ENCODE measurements at regions not wholly inside any gene's neighbourhood (a gene's known extent, or its start where the extent isn't known, plus 50 kb on each side); places are given as distances from the start of the nearest gene placed in this dataset.

DNA sequence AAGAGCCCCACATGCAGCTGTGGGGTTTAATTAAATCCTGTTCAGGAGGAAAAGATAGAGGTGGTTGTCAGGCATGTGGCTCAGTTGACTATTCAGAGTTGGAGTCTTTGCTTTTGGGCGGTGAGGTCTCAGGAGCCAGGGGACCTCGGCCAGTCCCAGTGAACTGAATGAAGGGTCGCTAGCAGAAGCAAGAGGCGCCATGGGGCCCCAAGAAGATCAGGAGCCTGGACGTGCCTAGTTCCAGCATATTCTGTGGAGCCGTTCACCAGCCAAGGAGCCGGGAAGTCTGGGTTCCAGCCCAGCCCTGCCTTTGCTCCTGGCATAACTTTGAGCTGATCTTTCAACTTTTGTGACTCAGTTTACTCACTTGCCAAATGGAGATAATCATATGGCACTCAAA, 217.7 kb upstream of the IRF2BP2 start:
- ChIA-PET POLR2A (no interaction called here), CTCF (interaction anchor here (2.0 kb wide), 1 partner anchor 256 kb away, joined by 5 read pairs; no protein-coding TSS in a partner anchor)
- no peaks in the 10 kb centered on the region for H3K79me2 ChIP-seq (ENCODE audit: insufficient read depth)
- H3F3A ChIP-seq (replicated peaks; ENCODE audit: insufficient read depth): no peaks in the 10 kb centered on the region
- H3K4me3 ChIP-seq (ENCODE audit: low read depth in 2 of 2, low read length in 1 of 2): no peak overlapping the region
- peaks cover 0 to 4% of the 10 kb centered on the region in 2 experiments; a peak in 2 of 4 replicates for H3K4me1 ChIP-seq (ENCODE audit: control insufficient read depth in 1 of 2, insufficient read depth in 2 of 2, low read depth in 1 of 2, low read length in 1 of 2)
- H3K9me2 ChIP-seq: no peaks in the 10 kb centered on the region
- H3K4me2 ChIP-seq: no peak overlapping the region
- H3K27ac ChIP-seq (ENCODE audit: low read depth in 2 of 2, low read length in 1 of 2): no peak overlapping the region
- no peak overlapping the region for H3K9ac ChIP-seq
- DNase-seq: no peak
- no peaks in the 10 kb centered on the region for H3K9me3 ChIP-seq
- H3K36me3 ChIP-seq (replicated peaks in 1 of 2; ENCODE audit: control insufficient read depth in 1 of 2, insufficient read depth in 2 of 2, low read length in 1 of 2): no peaks in the 10 kb centered on the region
- no peak overlapping the region for H2AFZ ChIP-seq (ENCODE audit: low read depth)
- H4K20me1 ChIP-seq (ENCODE audit: insufficient read depth): no peaks in the 10 kb centered on the region
- WGBS (ENCODE audit: low lambda C conversion rate): 88% methylated on average over 3 of the region's 7 CpGs
- no peak for TF ChIP-seq SIN3A (IDR thresholded peaks at IDR 0.05; ENCODE audit: borderline replicate concordance, low read depth, low read length)
- TF ChIP-seq RAD21 (IDR thresholded peaks at IDR 0.05; ENCODE audit: low read length): no peak
- TF ChIP-seq SMC3 (IDR thresholded peaks at IDR 0.05; ENCODE audit: low read depth, low read length): no peak
- TF ChIP-seq NFIC (IDR thresholded peaks at IDR 0.05; ENCODE audit: borderline replicate concordance): no peak
- TF ChIP-seq EZH2phosphoT487 (IDR thresholded peaks at IDR 0.05; ENCODE audit: borderline replicate concordance, low read depth): no peak
- TF ChIP-seq RFX5 (IDR thresholded peaks at IDR 0.05; ENCODE audit: low read length): no peak
- no peaks in the 10 kb centered on the region for H3K27me3 ChIP-seq (ENCODE audit: insufficient read depth)

DNA sequence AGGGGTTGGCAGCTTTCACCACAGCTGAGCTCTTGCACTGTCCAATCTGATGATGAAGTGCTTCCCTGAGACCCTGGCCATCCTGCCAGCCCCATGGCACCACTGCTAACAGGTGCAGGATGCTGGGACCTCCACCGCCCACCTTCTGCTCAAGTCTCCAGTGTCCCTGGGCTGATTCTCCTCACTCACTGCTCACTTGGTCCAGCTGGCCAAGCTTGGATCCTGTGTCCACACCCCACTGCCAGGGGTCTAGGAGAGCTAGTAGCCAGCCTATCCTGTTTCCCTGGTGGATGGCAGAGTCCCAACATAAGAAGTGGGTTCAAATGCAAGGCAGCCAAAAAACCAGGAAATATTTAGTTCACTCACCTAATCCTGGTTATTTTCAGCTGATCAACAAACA, 217.2 kb upstream of the IRF2BP2 start:
- no peaks in the 10 kb centered on the region for H3K9me3 ChIP-seq
- ChIA-PET CTCF (interaction anchor here (2.0 kb wide), 1 partner anchor 256 kb away, joined by 5 read pairs; no protein-coding TSS in a partner anchor), POLR2A (no interaction called here)
- DNase-seq: no peak
- H3K4me1 ChIP-seq (ENCODE audit: control insufficient read depth in 1 of 2, insufficient read depth in 2 of 2, low read depth in 1 of 2, low read length in 1 of 2): peaks cover 0 to 4% of the 10 kb centered on the region in 2 experiments; a peak in 2 of 4 replicates
- H3K27me3 ChIP-seq (ENCODE audit: insufficient read depth): no peaks in the 10 kb centered on the region
- no peak overlapping the region for H3K9ac ChIP-seq
- H3K4me2 ChIP-seq: no peak overlapping the region
- TF ChIP-seq EP300 (IDR thresholded peaks at IDR 0.05; ENCODE audit: borderline replicate concordance in 1 of 2, low read depth in 1 of 2, low read length in 1 of 2): no peak
- TF ChIP-seq NFIC (IDR thresholded peaks at IDR 0.05; ENCODE audit: borderline replicate concordance): no peak
- no peak for TF ChIP-seq FOSL2 (IDR thresholded peaks at IDR 0.05; ENCODE audit: borderline replicate concordance, low read depth)
- no peak for TF ChIP-seq USF1 (IDR thresholded peaks at IDR 0.05; ENCODE audit: borderline replicate concordance, low read depth)
- no peak for TF ChIP-seq JUND (IDR thresholded peaks at IDR 0.05)
- no peak for TF ChIP-seq TEAD4 (IDR thresholded peaks at IDR 0.05; ENCODE audit: borderline replicate concordance, insufficient read depth)
- no peak for TF ChIP-seq POLR2AphosphoS5 (IDR thresholded peaks at IDR 0.05; ENCODE audit: low read depth, low read length)
- TF ChIP-seq ZBTB33 (IDR thresholded peaks at IDR 0.05; ENCODE audit: borderline replicate concordance, low read depth): no peak
- TF ChIP-seq, protein P1, sequence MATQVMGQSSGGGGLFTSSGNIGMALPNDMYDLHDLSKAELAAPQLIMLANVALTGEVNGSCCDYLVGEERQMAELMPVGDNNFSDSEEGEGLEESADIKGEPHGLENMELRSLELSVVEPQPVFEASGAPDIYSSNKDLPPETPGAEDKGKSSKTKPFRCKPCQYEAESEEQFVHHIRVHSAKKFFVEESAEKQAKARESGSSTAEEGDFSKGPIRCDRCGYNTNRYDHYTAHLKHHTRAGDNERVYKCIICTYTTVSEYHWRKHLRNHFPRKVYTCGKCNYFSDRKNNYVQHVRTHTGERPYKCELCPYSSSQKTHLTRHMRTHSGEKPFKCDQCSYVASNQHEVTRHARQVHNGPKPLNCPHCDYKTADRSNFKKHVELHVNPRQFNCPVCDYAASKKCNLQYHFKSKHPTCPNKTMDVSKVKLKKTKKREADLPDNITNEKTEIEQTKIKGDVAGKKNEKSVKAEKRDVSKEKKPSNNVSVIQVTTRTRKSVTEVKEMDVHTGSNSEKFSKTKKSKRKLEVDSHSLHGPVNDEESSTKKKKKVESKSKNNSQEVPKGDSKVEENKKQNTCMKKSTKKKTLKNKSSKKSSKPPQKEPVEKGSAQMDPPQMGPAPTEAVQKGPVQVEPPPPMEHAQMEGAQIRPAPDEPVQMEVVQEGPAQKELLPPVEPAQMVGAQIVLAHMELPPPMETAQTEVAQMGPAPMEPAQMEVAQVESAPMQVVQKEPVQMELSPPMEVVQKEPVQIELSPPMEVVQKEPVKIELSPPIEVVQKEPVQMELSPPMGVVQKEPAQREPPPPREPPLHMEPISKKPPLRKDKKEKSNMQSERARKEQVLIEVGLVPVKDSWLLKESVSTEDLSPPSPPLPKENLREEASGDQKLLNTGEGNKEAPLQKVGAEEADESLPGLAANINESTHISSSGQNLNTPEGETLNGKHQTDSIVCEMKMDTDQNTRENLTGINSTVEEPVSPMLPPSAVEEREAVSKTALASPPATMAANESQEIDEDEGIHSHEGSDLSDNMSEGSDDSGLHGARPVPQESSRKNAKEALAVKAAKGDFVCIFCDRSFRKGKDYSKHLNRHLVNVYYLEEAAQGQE (IDR thresholded peaks at IDR 0.05; ENCODE audit: low read depth, low read length): no peak
- no peak for TF ChIP-seq MXI1 (IDR thresholded peaks at IDR 0.05; ENCODE audit: low read depth, low read length)
- no peak for TF ChIP-seq CHD2 (IDR thresholded peaks at IDR 0.05; ENCODE audit: low read length, partially characterized antibody)
- TF ChIP-seq TCF12 (IDR thresholded peaks at IDR 0.05): no peak
- TF ChIP-seq, protein P2, sequence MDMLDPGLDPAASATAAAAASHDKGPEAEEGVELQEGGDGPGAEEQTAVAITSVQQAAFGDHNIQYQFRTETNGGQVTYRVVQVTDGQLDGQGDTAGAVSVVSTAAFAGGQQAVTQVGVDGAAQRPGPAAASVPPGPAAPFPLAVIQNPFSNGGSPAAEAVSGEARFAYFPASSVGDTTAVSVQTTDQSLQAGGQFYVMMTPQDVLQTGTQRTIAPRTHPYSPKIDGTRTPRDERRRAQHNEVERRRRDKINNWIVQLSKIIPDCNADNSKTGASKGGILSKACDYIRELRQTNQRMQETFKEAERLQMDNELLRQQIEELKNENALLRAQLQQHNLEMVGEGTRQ (IDR thresholded peaks at IDR 0.05; ENCODE audit: borderline replicate concordance, low read depth, low read length): no peak
- no peak for TF ChIP-seq TAF1 (IDR thresholded peaks at IDR 0.05; ENCODE audit: borderline replicate concordance, low read depth, low read length)
- H3K9me2 ChIP-seq: no peaks in the 10 kb centered on the region
- no peaks in the 10 kb centered on the region for H4K20me1 ChIP-seq (ENCODE audit: insufficient read depth)
- H3F3A ChIP-seq (replicated peaks; ENCODE audit: insufficient read depth): no peaks in the 10 kb centered on the region
- no peak overlapping the region for H3K27ac ChIP-seq (ENCODE audit: low read depth in 2 of 2, low read length in 1 of 2)
- no peak overlapping the region for H2AFZ ChIP-seq (ENCODE audit: low read depth)
- H3K36me3 ChIP-seq (replicated peaks in 1 of 2; ENCODE audit: control insufficient read depth in 1 of 2, insufficient read depth in 2 of 2, low read length in 1 of 2): no peaks in the 10 kb centered on the region
- H3K4me3 ChIP-seq (ENCODE audit: low read depth in 2 of 2, low read length in 1 of 2): no peak overlapping the region
- H3K79me2 ChIP-seq (ENCODE audit: insufficient read depth): no peaks in the 10 kb centered on the region
- 100% methylated on average over 1 of the region's 1 CpG for WGBS (ENCODE audit: low lambda C conversion rate)

Data from SK-N-SH (cell line).